H9 (cell line): ENCODE measurements at regions not wholly inside any gene's neighbourhood (a gene's known extent, or its start where the extent isn't known, plus 50 kb on each side); places are given as distances from the start of the nearest gene placed in this dataset.
A peak's percentile ranks its signal among the peaks of the same experiment; 100 is the strongest.

Experiments
- DNase-seq: peaks from one replicate; pipeline ENCODE4 v3.0.0-alpha.2; 2017
- H2AFZ ChIP-seq: one replicate; pipeline ENCODE4 v1.6.1; 2013; ENCODE audit warnings: mild to moderate bottlenecking, low read length, control low read depth, moderate library complexity
- H2AK5ac ChIP-seq: 2 replicates; pipeline ENCODE4 v1.6.1; 2013; ENCODE audit warnings: low read length, control low read depth, mixed read lengths; ENCODE audit not compliant: insufficient read length
- H2BK120ac ChIP-seq: one replicate; pipeline ENCODE4 v1.6.1; 2013; ENCODE audit warnings: low read depth, mild to moderate bottlenecking, low read length, control low read depth, inconsistent platforms; ENCODE audit not compliant: poor library complexity, severe bottlenecking
- H2BK12ac ChIP-seq: 2 replicates; pipeline ENCODE4 v1.6.1; 2013; ENCODE audit warnings: low read length, control low read depth, mixed read lengths, low read depth; ENCODE audit not compliant: insufficient read length
- H2BK15ac ChIP-seq: 2 replicates; pipeline ENCODE4 v1.6.1; 2013; ENCODE audit warnings: low read depth, low read length, control low read depth
- H2BK20ac ChIP-seq: one replicate; pipeline ENCODE4 v1.6.1; 2013; ENCODE audit warnings: low read depth, mild to moderate bottlenecking, low read length, control low read depth, inconsistent platforms; ENCODE audit not compliant: poor library complexity, severe bottlenecking
- H2BK5ac ChIP-seq: 2 replicates; pipeline ENCODE4 v1.6.1; 2013; ENCODE audit warnings: low read length, control low read depth, mixed read lengths; ENCODE audit not compliant: insufficient read length
- H3K14ac ChIP-seq: 2 replicates; pipeline ENCODE4 v1.6.1; 2013; ENCODE audit warnings: low read length, control low read depth; ENCODE audit not compliant: insufficient read depth
- H3K18ac ChIP-seq: 2 replicates; pipeline ENCODE4 v1.6.1; 2013; ENCODE audit warnings: low read depth, mild to moderate bottlenecking, mixed read lengths, low read length, control low read depth; ENCODE audit not compliant: insufficient read length
- H3K23ac ChIP-seq: 2 replicates; pipeline ENCODE4 v1.6.1; 2013; ENCODE audit warnings: low read length, control low read depth, mixed read lengths, low read depth; ENCODE audit not compliant: insufficient read length
- H3K23me2 ChIP-seq: 2 replicates; pipeline ENCODE4 v1.6.1; 2013; ENCODE audit warnings: low read depth, mild to moderate bottlenecking, mixed read lengths, low read length, control low read depth; ENCODE audit not compliant: insufficient read length, poor library complexity, severe bottlenecking
- H3K27ac ChIP-seq: 2 replicates; pipeline ENCODE4 v1.5.1; 2013; ENCODE audit warnings: low read length, control low read depth, mixed read lengths, low read depth; ENCODE audit not compliant: insufficient read length
- H3K27me3 ChIP-seq: 2 replicates; pipeline ENCODE4 v1.6.1; 2013; ENCODE audit warnings: low read length, control low read depth, inconsistent platforms; ENCODE audit not compliant: insufficient read depth
- H3K4ac ChIP-seq: 2 replicates; pipeline ENCODE4 v1.6.1; 2013; ENCODE audit warnings: low read depth, mild to moderate bottlenecking, control low read depth, inconsistent platforms, low read length, moderate library complexity
- H3K4me1 ChIP-seq: 2 replicates; pipeline ENCODE4 v1.6.1; 2013; ENCODE audit warnings: low read length, control low read depth, inconsistent platforms; ENCODE audit not compliant: insufficient read depth
- H3K4me2 ChIP-seq: 2 replicates; pipeline ENCODE4 v1.6.1; 2013; ENCODE audit warnings: low read length, control low read depth, mixed read lengths; ENCODE audit not compliant: insufficient read length, insufficient read depth
- H3K56ac ChIP-seq: 2 replicates; pipeline ENCODE4 v1.6.1; 2013; ENCODE audit warnings: low read depth, mild to moderate bottlenecking, mixed read lengths, low read length, control low read depth; ENCODE audit not compliant: insufficient read length
- H3K79me1 ChIP-seq: 2 replicates; pipeline ENCODE4 v1.6.1; 2013; ENCODE audit warnings: low read depth, mild to moderate bottlenecking, moderate library complexity, low read length, control low read depth, inconsistent platforms; ENCODE audit not compliant: insufficient read depth, poor library complexity, severe bottlenecking
- H3K79me2 ChIP-seq: 2 replicates; pipeline ENCODE4 v1.6.1; 2013; ENCODE audit warnings: low read length, control low read depth, inconsistent platforms; ENCODE audit not compliant: insufficient read depth
- H3K9ac ChIP-seq: 2 replicates; pipeline ENCODE4 v1.6.1; 2013; ENCODE audit warnings: low read length, control low read depth, mixed read lengths; ENCODE audit not compliant: insufficient read length; ENCODE audit errors: extremely low read depth
- H3K9me3 ChIP-seq: one replicate; pipeline ENCODE4 v1.6.1; 2013; ENCODE audit warnings: low read depth, low read length, inconsistent platforms; ENCODE audit not compliant: control insufficient read depth
- H3T11ph ChIP-seq: one replicate; pipeline ENCODE4 v1.6.1; 2013; ENCODE audit warnings: mild to moderate bottlenecking, low read length, control low read depth, inconsistent platforms
- H4K20me1 ChIP-seq: one replicate; pipeline ENCODE4 v1.6.1; 2013; ENCODE audit not compliant: control insufficient read depth, insufficient read length, insufficient read depth
- H4K5ac ChIP-seq: 2 replicates; pipeline ENCODE4 v1.6.1; 2013; ENCODE audit warnings: low read depth, mild to moderate bottlenecking, mixed read lengths, low read length, control low read depth; ENCODE audit not compliant: insufficient read length
- H4K8ac ChIP-seq: replicated peaks from 2 replicates; pipeline ENCODE4 v1.6.1; 2013; ENCODE audit warnings: low read length, control low read depth, mixed read lengths, low read depth; ENCODE audit not compliant: insufficient read length
- H4K91ac ChIP-seq: 2 replicates; pipeline ENCODE4 v1.6.1; 2013; ENCODE audit warnings: low read depth, mild to moderate bottlenecking, moderate library complexity, mixed read lengths, low read length, control low read depth; ENCODE audit not compliant: insufficient read length
- H3K27ac Mint-ChIP-seq, 3 experiments: 2 replicates in 2 of 3; 3 replicates in 1 of 3; pipeline ENCODE4 v1.8.0; 2020 to 2021; ENCODE audit warnings: mixed read lengths in 3 of 3, mild to moderate bottlenecking in 1 of 3, moderate library complexity in 1 of 3
- H3K27me3 Mint-ChIP-seq: 2 replicates; pipeline ENCODE4 v1.8.0; 2021; ENCODE audit warnings: low read depth, mild to moderate bottlenecking, moderate library complexity, mixed read lengths
- H3K36me3 Mint-ChIP-seq, 3 experiments: 2 replicates in 2 of 3; 3 replicates in 1 of 3; pipeline ENCODE4 v1.8.0; 2020 to 2021; ENCODE audit warnings: low read depth in 3 of 3, mixed read lengths in 3 of 3; ENCODE audit not compliant: insufficient read depth in 1 of 3
- H3K4me1 Mint-ChIP-seq, 2 experiments: 2 replicates each; pipeline ENCODE4 v1.8.0; 2020; ENCODE audit warnings: mixed read lengths in 2 of 2
- H3K4me3 Mint-ChIP-seq, 2 experiments: 2 replicates in 1 of 2; 3 replicates in 1 of 2; pipeline ENCODE4 v1.8.0; 2020 to 2021; ENCODE audit warnings: mild to moderate bottlenecking in 2 of 2, mixed read lengths in 2 of 2, moderate library complexity in 1 of 2
- H3K9me3 Mint-ChIP-seq, 2 experiments: 2 replicates in 1 of 2; 3 replicates in 1 of 2; pipeline ENCODE4 v1.8.0; 2020; ENCODE audit warnings: mild to moderate bottlenecking in 2 of 2, mixed read lengths in 2 of 2, moderate library complexity in 1 of 2
- WGBS: extraction: QIAGEN DNeasy Blood & Tissue Kit; methylation state at CpG from one replicate; pipeline ENCODE4 v1.1.7; 2013; ENCODE audit warnings: missing lambda C conversion rate, low lambda C conversion rate, mixed read lengths; ENCODE audit not compliant: insufficient read length; ENCODE audit errors: extremely low coverage; 5-methylcytosine and 5-hydroxymethylcytosine counted together
- TF ChIP-seq, protein P1 (sequence below): fragments of 200-600 bp; sonication (generic); conservative IDR thresholded peaks from 3 replicates; pipeline ENCODE4 v1.8.0; 2021; ENCODE audit warnings: antibody characterized with exemption, mild to moderate bottlenecking

DNA sequence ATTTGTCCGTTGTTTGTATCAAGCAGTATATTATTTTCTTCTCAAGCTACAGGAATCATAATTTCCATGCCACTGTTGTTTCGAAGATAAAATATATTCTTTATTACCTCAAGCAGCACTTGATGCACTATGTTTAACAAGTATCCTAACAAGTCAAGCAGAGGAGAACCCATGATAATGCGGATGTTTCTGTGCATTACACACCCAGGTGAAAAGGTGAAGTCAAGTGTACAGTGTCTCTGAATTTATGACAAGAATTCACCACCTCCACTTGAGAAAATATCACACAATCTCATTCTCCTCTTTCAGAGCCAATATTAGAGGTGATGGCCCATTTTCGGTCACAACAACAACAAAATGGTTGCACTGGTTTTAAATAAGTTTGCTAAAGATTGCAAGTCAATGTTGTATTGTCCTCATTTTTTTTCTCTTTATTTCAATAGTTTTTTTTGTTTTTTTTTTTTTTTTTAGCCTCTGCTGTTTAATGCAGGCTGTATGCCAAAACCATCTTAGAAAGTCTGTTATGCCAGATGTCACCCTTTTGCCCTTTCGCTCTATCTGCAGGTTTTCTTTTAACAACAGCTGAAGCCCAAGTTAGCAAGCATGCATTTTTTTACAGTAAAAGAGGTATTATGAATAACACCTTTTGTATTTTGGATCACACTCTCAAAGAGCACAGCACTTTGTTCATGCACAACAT, 568.7 kb upstream of the LRRN3 start:
- H2BK5ac ChIP-seq: no peak overlapping the region
- H4K8ac ChIP-seq: no peak overlapping the region
- TF ChIP-seq, protein P1, sequence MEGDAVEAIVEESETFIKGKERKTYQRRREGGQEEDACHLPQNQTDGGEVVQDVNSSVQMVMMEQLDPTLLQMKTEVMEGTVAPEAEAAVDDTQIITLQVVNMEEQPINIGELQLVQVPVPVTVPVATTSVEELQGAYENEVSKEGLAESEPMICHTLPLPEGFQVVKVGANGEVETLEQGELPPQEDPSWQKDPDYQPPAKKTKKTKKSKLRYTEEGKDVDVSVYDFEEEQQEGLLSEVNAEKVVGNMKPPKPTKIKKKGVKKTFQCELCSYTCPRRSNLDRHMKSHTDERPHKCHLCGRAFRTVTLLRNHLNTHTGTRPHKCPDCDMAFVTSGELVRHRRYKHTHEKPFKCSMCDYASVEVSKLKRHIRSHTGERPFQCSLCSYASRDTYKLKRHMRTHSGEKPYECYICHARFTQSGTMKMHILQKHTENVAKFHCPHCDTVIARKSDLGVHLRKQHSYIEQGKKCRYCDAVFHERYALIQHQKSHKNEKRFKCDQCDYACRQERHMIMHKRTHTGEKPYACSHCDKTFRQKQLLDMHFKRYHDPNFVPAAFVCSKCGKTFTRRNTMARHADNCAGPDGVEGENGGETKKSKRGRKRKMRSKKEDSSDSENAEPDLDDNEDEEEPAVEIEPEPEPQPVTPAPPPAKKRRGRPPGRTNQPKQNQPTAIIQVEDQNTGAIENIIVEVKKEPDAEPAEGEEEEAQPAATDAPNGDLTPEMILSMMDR: no peak
- no peak overlapping the region for H3K18ac ChIP-seq
- H3K56ac ChIP-seq: no peak overlapping the region
- Mint-ChIP-seq H3K4me1 (peaks cover 6% of the 10 kb centered on the region in 2 experiments), H3K9me3 (peaks cover 14 to 22% of the 10 kb centered on the region in 2 experiments), H3K4me3 (no peak overlapping the region), H3K27me3 (no peaks in the 10 kb centered on the region), H3K36me3 (peaks cover 0 to 12% (median 5%) of the 10 kb centered on the region in 3 experiments; a peak in 6 of 7 replicates), H3K27ac (peak overlapping the region in 1 of 3 experiments; percentile 52; a peak in 1 of 7 replicates)
- no peak overlapping the region for H3K14ac ChIP-seq
- no peak overlapping the region for H3K23ac ChIP-seq
- H2BK120ac ChIP-seq: no peak overlapping the region
- no peaks in the 10 kb centered on the region for H3K79me2 ChIP-seq
- no peak overlapping the region for H3K4ac ChIP-seq
- H3K27ac ChIP-seq: no peak overlapping the region
- DNase-seq: no peak
- no peak overlapping the region for H4K91ac ChIP-seq
- no peaks in the 10 kb centered on the region for H4K20me1 ChIP-seq
- no peaks in the 10 kb centered on the region for H3K23me2 ChIP-seq
- no peaks in the 10 kb centered on the region for H3K79me1 ChIP-seq
- H2AK5ac ChIP-seq: no peak overlapping the region
- no peak overlapping the region for H3T11ph ChIP-seq
- H3K27me3 ChIP-seq: no peaks in the 10 kb centered on the region
- H2BK15ac ChIP-seq: no peak overlapping the region
- H2BK12ac ChIP-seq: no peak overlapping the region
- H3K9ac ChIP-seq: no peak overlapping the region
- peaks cover 7% of the 10 kb centered on the region for H3K9me3 ChIP-seq
- no peaks in the 10 kb centered on the region for H3K4me1 ChIP-seq
- no peak overlapping the region for H2AFZ ChIP-seq
- no peak overlapping the region for H4K5ac ChIP-seq
- H3K4me2 ChIP-seq: no peak overlapping the region
- WGBS: no CpG with 5 or more reads among the region's 5 CpGs
- no peak overlapping the region for H2BK20ac ChIP-seq
